WTC11 (cell line): ENCODE measurements at regions not wholly inside any gene's neighbourhood (a gene's known extent, or its start where the extent isn't known, plus 50 kb on each side); places are given as distances from the start of the nearest gene placed in this dataset.

ENCODE experiments used
- ATAC-seq: fragments of 200-7000 bp; cut with Tn5 transposase; 2 replicates; pipeline ENCODE4 v1.10.0; 2021; ENCODE audit warnings: mild to moderate bottlenecking, moderate library complexity
- CTCF ChIA-PET: fragments of 300-600 bp; sonication (Branson Sonifier 250); formaldehyde crosslinking; loops from one replicate; lab custom pipeline; 2021; ENCODE audit warnings: antibody characterized with exemption; lab: Charles Lee
- POLR2A ChIA-PET: fragments of 350-600 bp; sonication (Branson Sonifier 250); formaldehyde crosslinking; loops from one replicate; lab custom pipeline; 2021; ENCODE audit warnings: antibody characterized with exemption; lab: Charles Lee
- DNase-seq: peaks from one replicate; pipeline ENCODE4 v3.0.0; 2021; ENCODE audit warnings: low spot score
- H3K27ac Mint-ChIP-seq: 2 replicates; pipeline ENCODE4 v1.8.0; 2021; ENCODE audit warnings: mixed read lengths
- H3K27me3 Mint-ChIP-seq: 2 replicates; pipeline ENCODE4 v1.8.0; 2021; ENCODE audit warnings: low read depth, mild to moderate bottlenecking, moderate library complexity, mixed read lengths
- H3K36me3 Mint-ChIP-seq: 2 replicates; pipeline ENCODE4 v1.8.0; 2021; ENCODE audit warnings: mixed read lengths
- H3K4me1 Mint-ChIP-seq: 2 replicates; pipeline ENCODE4 v1.8.0; 2022; ENCODE audit warnings: mixed read lengths
- H3K4me3 Mint-ChIP-seq: 2 replicates; pipeline ENCODE4 v1.8.0; 2021; ENCODE audit warnings: mild to moderate bottlenecking, moderate library complexity, mixed read lengths
- H3K9me3 Mint-ChIP-seq: 2 replicates; pipeline ENCODE4 v1.8.0; 2021; ENCODE audit warnings: mixed read lengths
- ATF2 ChIP-seq: sonication (generic); formaldehyde crosslinking; IDR thresholded peaks from 2 replicates; pipeline ENCODE4 v1.8.1; 2022; ENCODE audit warnings: low read depth, missing genetic modification reagents, borderline replicate concordance
- ATF6 ChIP-seq: sonication (generic); formaldehyde crosslinking; IDR thresholded peaks from 2 replicates; pipeline ENCODE4 v1.8.1; 2023; ENCODE audit warnings: mild to moderate bottlenecking, missing genetic modification reagents
- CREM ChIP-seq: sonication (generic); formaldehyde crosslinking; IDR thresholded peaks from 2 replicates; pipeline ENCODE4 v1.8.1; 2022; ENCODE audit warnings: mild to moderate bottlenecking, missing genetic modification reagents, moderate library complexity
- ELF4 ChIP-seq: sonication (generic); formaldehyde crosslinking; IDR thresholded peaks from 2 replicates; pipeline ENCODE4 v1.8.1; 2022; ENCODE audit warnings: low read depth, mild to moderate bottlenecking, moderate library complexity, missing genetic modification reagents
- EMX1 ChIP-seq: fragments of 250-450 bp; sonication (Bioruptor Pico); IDR thresholded peaks from 2 replicates; pipeline ENCODE4 v1.8.0; 2021; ENCODE audit warnings: mild to moderate bottlenecking
- ESRRA ChIP-seq: sonication (generic); formaldehyde crosslinking; IDR thresholded peaks from 2 replicates; pipeline ENCODE4 v1.8.1; 2022; ENCODE audit warnings: mild to moderate bottlenecking, missing genetic modification reagents, borderline replicate concordance
- ETV6 ChIP-seq: sonication (generic); formaldehyde crosslinking; IDR thresholded peaks from 2 replicates; pipeline ENCODE4 v1.8.1; 2022; ENCODE audit warnings: mild to moderate bottlenecking, missing genetic modification reagents
- GRHL2 ChIP-seq: fragments of 250-450 bp; sonication (Bioruptor Pico); IDR thresholded peaks from 2 replicates; pipeline ENCODE4 v1.8.0; 2022; ENCODE audit warnings: mild to moderate bottlenecking, moderate library complexity; ENCODE audit not compliant: insufficient replicate concordance, severe bottlenecking
- HMGA2 ChIP-seq: fragments of 250-450 bp; sonication (Bioruptor Pico); IDR thresholded peaks from 2 replicates; pipeline ENCODE4 v1.4.0; 2021; ENCODE audit warnings: mild to moderate bottlenecking, moderate library complexity
- IRF2 ChIP-seq: sonication (generic); formaldehyde crosslinking; IDR thresholded peaks from 2 replicates; pipeline ENCODE4 v1.8.0; 2022; ENCODE audit warnings: low read depth, missing genetic modification reagents, borderline replicate concordance
- NR3C1 ChIP-seq: sonication (generic); formaldehyde crosslinking; conservative IDR thresholded peaks from 2 replicates; pipeline ENCODE4 v1.8.1; 2023; ENCODE audit warnings: low read depth, mild to moderate bottlenecking, missing genetic modification reagents
- SP1 ChIP-seq: sonication (generic); formaldehyde crosslinking; conservative IDR thresholded peaks from 2 replicates; pipeline ENCODE4 v1.8.1; 2022; ENCODE audit warnings: missing genetic modification reagents
- TEAD4 ChIP-seq: sonication (generic); formaldehyde crosslinking; IDR thresholded peaks from 2 replicates; pipeline ENCODE4 v1.8.0; 2022; ENCODE audit warnings: mild to moderate bottlenecking, missing genetic modification reagents
- USF2 ChIP-seq: sonication (generic); formaldehyde crosslinking; IDR thresholded peaks from 2 replicates; pipeline ENCODE4 v1.8.1; 2023; ENCODE audit warnings: mild to moderate bottlenecking, missing genetic modification reagents, moderate library complexity
- ZMAT4 ChIP-seq: fragments of 250-450 bp; sonication (Bioruptor Pico); IDR thresholded peaks from 2 replicates; pipeline ENCODE4 v1.9.0; 2021; ENCODE audit warnings: mild to moderate bottlenecking
- ZNF317 ChIP-seq: sonication (generic); formaldehyde crosslinking; IDR thresholded peaks from 2 replicates; pipeline ENCODE4 v1.8.1; 2023; ENCODE audit warnings: low read depth, mild to moderate bottlenecking, moderate library complexity, missing genetic modification reagents, borderline replicate concordance
- ZNF416 ChIP-seq: fragments of 250-450 bp; sonication (Bioruptor Pico); IDR thresholded peaks from 2 replicates; pipeline ENCODE4 v1.9.0; 2021; ENCODE audit warnings: mild to moderate bottlenecking, inconsistent platforms
- ZNF423 ChIP-seq: fragments of 250-450 bp; sonication (Bioruptor Pico); IDR thresholded peaks from 2 replicates; pipeline ENCODE4 v2.1.2; 2022; ENCODE audit warnings: mild to moderate bottlenecking, moderate library complexity
- ZNF532 ChIP-seq: fragments of 250-450 bp; sonication (Bioruptor Pico); IDR thresholded peaks from 2 replicates; pipeline ENCODE4 v1.9.0; 2021; ENCODE audit warnings: mild to moderate bottlenecking, borderline replicate concordance

- Mint-ChIP-seq H3K27me3 (no peaks in the 10 kb centered on the region), H3K4me1 (peaks cover 8% of the 10 kb centered on the region), H3K27ac (no peak overlapping the region), H3K4me3 (no peak overlapping the region), H3K36me3 (no peaks in the 10 kb centered on the region), H3K9me3 (no peaks in the 10 kb centered on the region)
- CTCF ChIA-PET = no interaction called here
- ATAC-seq = no peak
- no peak for DNase-seq
- TF ChIP-seq ZMAT4 (CRISPR knock-in tag) (no peak), ATF2 (CRISPR knock-in tag) (no peak), USF2 (no peak), ZNF532 (CRISPR knock-in tag) (no peak), ATF6 (no peak), ETV6 (CRISPR knock-in tag) (no peak), HMGA2 (no peak), CREM (no peak), NR3C1 (no peak), GRHL2 (CRISPR knock-in tag) (no peak), ZNF317 (CRISPR knock-in tag) (no peak), IRF2 (CRISPR knock-in tag) (no peak), ESRRA (CRISPR knock-in tag) (no peak), ZNF423 (CRISPR knock-in tag) (no peak), ELF4 (CRISPR knock-in tag) (no peak), TEAD4 (CRISPR knock-in tag) (no peak)
- POLR2A ChIA-PET = no interaction called here
Measured at GRCh38 chr9:80811003-80811402, 878.3 kb downstream of the TLE1 start.

DNA sequence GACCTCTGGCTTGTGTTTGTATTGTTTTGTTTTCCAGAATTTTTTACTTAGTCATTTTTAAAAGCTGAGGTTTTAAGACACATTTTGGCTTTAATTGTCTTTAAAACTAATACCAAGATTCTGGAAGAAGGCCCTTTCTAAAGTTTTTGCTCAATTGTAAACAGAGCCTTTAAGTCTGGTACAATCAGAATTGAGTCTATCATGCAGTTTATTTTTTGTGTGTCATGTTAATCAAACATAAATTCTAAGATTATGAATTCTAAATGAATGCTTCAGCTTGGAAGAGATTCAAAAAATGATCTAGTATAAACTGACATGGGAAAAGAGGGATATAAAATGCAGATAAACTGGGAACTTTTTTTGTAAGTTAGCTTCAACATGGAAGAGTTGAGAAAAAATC, 882.7 kb downstream of the TLE1 start:
- POLR2A ChIA-PET = no interaction called here
- Mint-ChIP-seq H3K27me3 (no peaks in the 10 kb centered on the region), H3K9me3 (no peaks in the 10 kb centered on the region), H3K36me3 (no peaks in the 10 kb centered on the region), H3K4me1 (peaks cover 4% of the 10 kb centered on the region), H3K27ac (no peak overlapping the region), H3K4me3 (no peak overlapping the region)
- no peak for TF ChIP-seq SP1
- no peak for TF ChIP-seq EMX1 (CRISPR knock-in tag)
- TF ChIP-seq IRF2 (CRISPR knock-in tag) = no peak
- no peak for TF ChIP-seq ZNF416 (CRISPR knock-in tag)
- TF ChIP-seq ATF2 (CRISPR knock-in tag) = no peak
- DNase-seq = no peak
- CTCF ChIA-PET = no interaction called here
- ATAC-seq = no peak
